ENCODE measurements at regions not wholly inside any gene's neighbourhood (a gene's known extent, or its start where the extent isn't known, plus 50 kb on each side); places are given as distances from the start of the nearest gene placed in this dataset.

DNA sequence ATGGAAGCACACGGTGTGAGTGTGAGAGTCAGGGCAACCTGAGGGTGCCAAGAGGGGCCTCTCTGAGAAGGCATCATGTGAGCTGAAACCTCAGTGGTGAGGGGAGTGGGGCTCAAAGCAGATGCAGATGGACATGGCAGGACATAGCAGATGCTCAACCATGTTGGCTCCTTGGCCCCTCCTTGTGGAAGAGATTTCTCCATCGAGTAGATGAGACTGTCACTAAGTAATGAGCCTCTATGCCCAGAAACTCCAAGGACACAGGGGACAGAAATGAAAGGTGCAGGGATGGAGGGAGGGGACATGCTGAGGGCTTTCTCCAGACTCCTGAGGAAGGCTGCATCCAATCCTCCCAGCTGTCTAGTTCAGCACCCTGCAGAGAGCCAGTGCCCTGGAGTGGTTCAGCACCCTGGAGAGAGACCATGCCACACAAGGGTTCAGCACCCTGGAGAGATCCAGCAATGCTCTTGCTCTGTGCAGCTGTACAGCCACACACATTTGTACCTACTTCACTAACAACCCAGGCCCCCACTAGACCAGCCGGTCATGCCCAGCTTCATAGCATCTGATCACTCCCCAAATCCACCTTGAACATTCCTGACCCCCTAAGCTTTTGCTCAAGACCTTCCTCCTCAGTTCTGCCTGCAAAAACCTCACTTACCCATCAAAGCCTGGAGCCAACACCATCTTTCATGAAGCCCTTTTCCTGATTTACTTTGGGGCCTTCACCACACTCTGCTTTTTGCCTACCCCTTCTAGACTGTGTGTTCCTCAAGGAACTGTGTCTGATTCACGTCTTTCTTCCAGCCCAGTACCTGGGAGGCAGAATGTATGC, 252.0 kb downstream of the CTTN start (continued):
- TF ChIP-seq TAF1 (IDR thresholded peaks at IDR 0.05; ENCODE audit: control insufficient read depth, extremely low read depth, insufficient read depth, low read length, severe bottlenecking) (no peak), CEBPB (tag; IDR thresholded peaks at IDR 0.05) (no peak), GABPB1 (CRISPR knock-in tag; IDR thresholded peaks at IDR 0.05) (peak; percentile 86), HDAC8 (tag; IDR thresholded peaks at IDR 0.05) (no peak), HMG20A (CRISPR knock-in tag; conservative IDR thresholded peaks at IDR 0.05) (no peak), ZBTB7A (IDR thresholded peaks at IDR 0.05; ENCODE audit: borderline replicate concordance, control insufficient read depth, low read depth, low read length) (no peak), SRSF1 (IDR thresholded peaks at IDR 0.05; ENCODE audit: low read depth, low read length) (no peak)
- TF ChIP-seq, protein P1, sequence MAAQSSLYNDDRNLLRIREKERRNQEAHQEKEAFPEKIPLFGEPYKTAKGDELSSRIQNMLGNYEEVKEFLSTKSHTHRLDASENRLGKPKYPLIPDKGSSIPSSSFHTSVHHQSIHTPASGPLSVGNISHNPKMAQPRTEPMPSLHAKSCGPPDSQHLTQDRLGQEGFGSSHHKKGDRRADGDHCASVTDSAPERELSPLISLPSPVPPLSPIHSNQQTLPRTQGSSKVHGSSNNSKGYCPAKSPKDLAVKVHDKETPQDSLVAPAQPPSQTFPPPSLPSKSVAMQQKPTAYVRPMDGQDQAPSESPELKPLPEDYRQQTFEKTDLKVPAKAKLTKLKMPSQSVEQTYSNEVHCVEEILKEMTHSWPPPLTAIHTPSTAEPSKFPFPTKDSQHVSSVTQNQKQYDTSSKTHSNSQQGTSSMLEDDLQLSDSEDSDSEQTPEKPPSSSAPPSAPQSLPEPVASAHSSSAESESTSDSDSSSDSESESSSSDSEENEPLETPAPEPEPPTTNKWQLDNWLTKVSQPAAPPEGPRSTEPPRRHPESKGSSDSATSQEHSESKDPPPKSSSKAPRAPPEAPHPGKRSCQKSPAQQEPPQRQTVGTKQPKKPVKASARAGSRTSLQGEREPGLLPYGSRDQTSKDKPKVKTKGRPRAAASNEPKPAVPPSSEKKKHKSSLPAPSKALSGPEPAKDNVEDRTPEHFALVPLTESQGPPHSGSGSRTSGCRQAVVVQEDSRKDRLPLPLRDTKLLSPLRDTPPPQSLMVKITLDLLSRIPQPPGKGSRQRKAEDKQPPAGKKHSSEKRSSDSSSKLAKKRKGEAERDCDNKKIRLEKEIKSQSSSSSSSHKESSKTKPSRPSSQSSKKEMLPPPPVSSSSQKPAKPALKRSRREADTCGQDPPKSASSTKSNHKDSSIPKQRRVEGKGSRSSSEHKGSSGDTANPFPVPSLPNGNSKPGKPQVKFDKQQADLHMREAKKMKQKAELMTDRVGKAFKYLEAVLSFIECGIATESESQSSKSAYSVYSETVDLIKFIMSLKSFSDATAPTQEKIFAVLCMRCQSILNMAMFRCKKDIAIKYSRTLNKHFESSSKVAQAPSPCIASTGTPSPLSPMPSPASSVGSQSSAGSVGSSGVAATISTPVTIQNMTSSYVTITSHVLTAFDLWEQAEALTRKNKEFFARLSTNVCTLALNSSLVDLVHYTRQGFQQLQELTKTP (IDR thresholded peaks at IDR 0.05; ENCODE audit: low read depth in 1 of 2, partially characterized antibody in 2 of 2), result peak in 1 of 2 experiments; percentile 100
- TF ChIP-seq, protein P2, sequence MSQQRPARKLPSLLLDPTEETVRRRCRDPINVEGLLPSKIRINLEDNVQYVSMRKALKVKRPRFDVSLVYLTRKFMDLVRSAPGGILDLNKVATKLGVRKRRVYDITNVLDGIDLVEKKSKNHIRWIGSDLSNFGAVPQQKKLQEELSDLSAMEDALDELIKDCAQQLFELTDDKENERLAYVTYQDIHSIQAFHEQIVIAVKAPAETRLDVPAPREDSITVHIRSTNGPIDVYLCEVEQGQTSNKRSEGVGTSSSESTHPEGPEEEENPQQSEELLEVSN (IDR thresholded peaks at IDR 0.05; ENCODE audit: borderline replicate concordance in 1 of 2, extremely low read depth in 1 of 2, insufficient read depth in 1 of 2, insufficient read length in 1 of 2, low read depth in 1 of 2, low read length in 1 of 2, poor library complexity in 1 of 2, severe bottlenecking in 1 of 2), result no peak
- TF ChIP-seq, protein P3, sequence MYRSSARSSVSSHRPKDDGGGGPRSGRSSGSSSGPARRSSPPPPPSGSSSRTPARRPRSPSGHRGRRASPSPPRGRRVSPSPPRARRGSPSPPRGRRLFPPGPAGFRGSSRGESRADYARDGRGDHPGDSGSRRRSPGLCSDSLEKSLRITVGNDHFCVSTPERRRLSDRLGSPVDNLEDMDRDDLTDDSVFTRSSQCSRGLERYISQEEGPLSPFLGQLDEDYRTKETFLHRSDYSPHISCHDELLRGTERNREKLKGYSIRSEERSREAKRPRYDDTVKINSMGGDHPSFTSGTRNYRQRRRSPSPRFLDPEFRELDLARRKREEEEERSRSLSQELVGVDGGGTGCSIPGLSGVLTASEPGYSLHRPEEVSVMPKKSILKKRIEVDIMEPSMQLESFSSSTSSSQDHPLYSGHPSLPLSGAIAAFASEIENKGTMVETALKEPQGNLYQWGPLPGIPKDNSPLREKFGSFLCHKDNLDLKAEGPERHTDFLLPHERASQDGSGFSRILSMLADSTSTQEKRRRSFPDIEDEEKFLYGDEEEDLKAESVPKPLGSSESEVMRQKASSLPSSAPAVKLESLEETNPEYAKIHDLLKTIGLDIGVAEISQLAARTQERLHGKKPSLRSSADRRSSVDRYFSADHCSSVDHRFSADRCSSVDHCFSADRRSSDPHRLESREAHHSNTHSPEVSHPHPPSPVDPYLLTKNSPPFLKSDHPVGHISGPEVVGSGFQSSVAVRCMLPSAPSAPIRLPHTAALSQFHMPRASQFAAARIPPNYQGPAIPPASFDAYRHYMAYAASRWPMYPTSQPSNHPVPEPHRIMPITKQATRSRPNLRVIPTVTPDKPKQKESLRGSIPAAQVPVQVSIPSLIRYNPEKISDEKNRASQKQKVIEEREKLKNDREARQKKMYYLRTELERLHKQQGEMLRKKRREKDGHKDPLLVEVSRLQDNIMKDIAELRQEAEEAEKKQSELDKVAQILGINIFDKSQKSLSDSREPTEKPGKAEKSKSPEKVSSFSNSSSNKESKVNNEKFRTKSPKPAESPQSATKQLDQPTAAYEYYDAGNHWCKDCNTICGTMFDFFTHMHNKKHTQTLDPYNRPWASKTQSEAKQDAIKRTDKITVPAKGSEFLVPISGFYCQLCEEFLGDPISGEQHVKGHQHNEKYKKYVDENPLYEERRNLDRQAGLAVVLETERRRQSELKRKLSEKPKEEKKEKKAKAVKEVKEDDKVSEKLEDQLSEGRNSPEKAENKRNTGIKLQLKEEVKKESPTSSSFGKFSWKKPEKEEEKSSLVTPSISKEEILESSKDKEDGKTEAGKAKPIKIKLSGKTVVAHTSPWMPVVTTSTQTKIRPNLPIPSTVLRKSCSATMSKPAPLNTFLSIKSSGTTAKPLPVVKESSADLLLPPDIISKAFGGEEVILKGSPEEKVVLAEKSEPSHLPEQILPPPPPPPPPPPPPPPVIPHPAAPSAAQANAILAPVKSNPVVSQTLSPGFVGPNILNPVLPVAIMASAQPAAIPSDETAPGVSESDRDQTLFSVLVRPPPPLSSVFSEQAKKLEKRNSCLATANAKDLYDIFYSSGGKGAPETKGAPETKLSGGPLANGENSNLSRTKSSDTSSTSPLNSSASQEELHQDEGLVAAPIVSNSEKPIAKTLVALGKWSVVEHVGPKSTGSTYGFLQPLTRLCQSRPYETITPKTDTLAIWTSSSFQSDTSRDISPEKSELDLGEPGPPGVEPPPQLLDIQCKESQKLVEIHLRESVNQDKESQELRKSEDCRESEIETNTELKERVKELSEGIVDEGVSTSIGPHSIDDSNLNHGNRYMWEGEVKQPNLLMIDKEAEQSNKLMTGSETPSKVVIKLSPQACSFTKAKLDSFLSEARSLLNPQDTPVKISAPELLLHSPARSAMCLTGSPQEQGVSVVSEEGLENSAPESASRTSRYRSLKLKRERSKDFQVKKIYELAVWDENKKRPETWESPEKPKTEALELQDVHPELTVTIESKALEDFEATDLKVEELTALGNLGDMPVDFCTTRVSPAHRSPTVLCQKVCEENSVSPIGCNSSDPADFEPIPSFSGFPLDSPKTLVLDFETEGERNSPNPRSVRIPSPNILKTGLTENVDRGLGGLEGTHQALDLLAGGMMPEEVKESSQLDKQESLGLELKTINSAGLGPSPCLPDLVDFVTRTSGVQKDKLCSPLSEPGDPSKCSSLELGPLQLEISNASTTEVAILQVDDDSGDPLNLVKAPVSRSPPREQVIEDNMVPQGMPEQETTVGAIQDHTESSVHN (IDR thresholded peaks at IDR 0.05; ENCODE audit: borderline replicate concordance in 1 of 2, low read depth in 1 of 2), result no peak

All from K562 (cell line).